ENCODE measurements at regions not wholly inside any gene's neighbourhood (a gene's known extent, or its start where the extent isn't known, plus 50 kb on each side); places are given as distances from the start of the nearest gene placed in this dataset.
"Not testable (repeated sequence)": the region's sequence is repeated elsewhere in the genome, so short reads cannot be mapped to it uniquely, and the experiment has no call there.

DNA sequence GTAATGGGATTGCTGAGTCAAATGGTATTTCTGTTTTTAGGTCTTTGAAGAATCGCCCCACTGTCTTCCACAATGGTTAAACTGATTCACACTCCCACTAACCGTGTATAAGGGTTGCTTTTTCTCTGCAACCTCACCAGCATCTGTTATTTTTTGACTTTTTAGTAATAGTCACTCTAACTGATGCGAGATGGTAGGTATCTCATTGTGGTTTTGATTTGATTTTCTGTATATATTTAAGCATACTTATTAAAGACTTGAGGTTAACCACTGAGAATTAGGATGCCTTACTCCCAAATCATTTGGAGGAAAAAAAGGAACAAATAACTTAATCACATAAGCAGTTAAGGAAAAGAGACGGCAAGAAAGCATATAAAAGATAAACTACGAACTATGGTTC lies 181.6 kb upstream of the FST start:
- Histone ChIP-seq H3K27ac (ENCODE audit: low read length) (no peak overlapping the region), H3K27me3 (ENCODE audit: control insufficient read depth, insufficient read depth, low read length) (no peaks in the 10 kb centered on the region), H3K36me3 (ENCODE audit: control insufficient read depth, insufficient read depth, low read length) (no peaks in the 10 kb centered on the region), H3K4me1 (ENCODE audit: control insufficient read depth, insufficient read depth, low read length) (no peaks in the 10 kb centered on the region), H3K4me3 (ENCODE audit: low read length) (no peak overlapping the region), H3K9me3 (replicated peaks; ENCODE audit: control insufficient read depth, low read depth, low read length) (no peaks in the 10 kb centered on the region)
- DNase-seq, result no peak
- WGBS (ENCODE audit: insufficient coverage), result no CpG with 5 or more reads among the region's 5 CpGs

DNA sequence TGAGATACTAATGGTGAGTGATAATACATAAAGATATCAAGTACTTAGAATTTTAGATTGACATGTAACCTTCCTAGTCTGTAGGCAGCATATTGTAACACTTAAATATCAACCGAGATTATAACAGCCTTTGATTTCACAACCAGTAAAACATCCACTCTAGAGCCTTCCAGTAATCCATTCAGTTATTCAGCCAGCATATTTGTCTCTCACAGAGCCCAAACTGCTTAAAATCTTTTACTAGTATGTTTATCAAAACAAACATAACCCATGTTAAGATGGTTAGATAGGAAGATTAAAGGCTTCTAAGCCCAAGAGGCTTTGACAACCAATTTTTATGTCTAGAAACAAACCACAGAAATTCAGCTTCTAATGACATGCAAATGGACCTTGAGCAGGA lies 177.9 kb upstream of the FST start:
- Histone ChIP-seq H3K27me3 (ENCODE audit: control insufficient read depth, insufficient read depth, low read length) (no peaks in the 10 kb centered on the region), H3K4me3 (ENCODE audit: low read length) (no peak overlapping the region), H3K4me1 (ENCODE audit: control insufficient read depth, insufficient read depth, low read length) (no peaks in the 10 kb centered on the region), H3K9me3 (replicated peaks; ENCODE audit: control insufficient read depth, low read depth, low read length) (no peaks in the 10 kb centered on the region), H3K36me3 (ENCODE audit: control insufficient read depth, insufficient read depth, low read length) (no peaks in the 10 kb centered on the region), H3K27ac (ENCODE audit: low read length) (no peak overlapping the region)
- DNase-seq, result peak; percentile 30
- no CpG with 5 or more reads among the region's 1 CpG for WGBS (ENCODE audit: insufficient coverage)

- no peaks in the 10 kb centered on the region for H3K4me1 ChIP-seq (ENCODE audit: control insufficient read depth, insufficient read depth, low read length)
- WGBS (ENCODE audit: insufficient coverage), result no CpG with 5 or more reads among the region's 1 CpG
- H3K36me3 ChIP-seq (ENCODE audit: control insufficient read depth, insufficient read depth, low read length), result no peaks in the 10 kb centered on the region
- H3K4me3 ChIP-seq (ENCODE audit: low read length), result no peak overlapping the region
- H3K27me3 ChIP-seq (ENCODE audit: control insufficient read depth, insufficient read depth, low read length), result no peaks in the 10 kb centered on the region
- H3K27ac ChIP-seq (ENCODE audit: low read length), result no peak overlapping the region
- DNase-seq, result no peak
- H3K9me3 ChIP-seq (replicated peaks; ENCODE audit: control insufficient read depth, low read depth, low read length), result no peaks in the 10 kb centered on the region
These were observed 177.3 kb upstream of the FST start for GRCh38 chr5:53303105-53303504.

DNA sequence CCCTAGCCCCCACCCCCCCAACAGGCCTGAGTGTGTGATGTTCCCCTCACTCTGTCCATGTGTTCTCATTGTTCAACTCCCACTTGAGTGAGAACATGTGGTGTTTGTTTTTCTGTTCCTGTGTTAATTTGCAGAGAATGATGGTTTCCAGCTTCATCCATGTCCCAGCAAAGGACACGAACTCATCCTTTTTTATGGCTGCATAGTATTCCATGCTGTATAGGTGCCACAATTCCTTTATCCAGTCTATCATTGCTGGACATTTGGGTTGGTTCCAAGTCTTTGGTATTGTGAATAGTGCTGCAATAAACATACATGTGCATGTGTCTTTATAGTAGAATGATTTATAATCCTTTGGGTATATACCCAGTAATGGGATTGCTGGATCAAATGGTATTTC lies 175.1 kb upstream of the FST start:
- not testable (repeated sequence) for H3K27me3 ChIP-seq (ENCODE audit: control insufficient read depth, insufficient read depth, low read length); H3K4me1 ChIP-seq (ENCODE audit: control insufficient read depth, insufficient read depth, low read length); H3K4me3 ChIP-seq (ENCODE audit: low read length); H3K27ac ChIP-seq (ENCODE audit: low read length); H3K36me3 ChIP-seq (ENCODE audit: control insufficient read depth, insufficient read depth, low read length); H3K9me3 ChIP-seq (replicated peaks; ENCODE audit: control insufficient read depth, low read depth, low read length); DNase-seq
- no CpG with 5 or more reads among the region's 1 CpG for WGBS (ENCODE audit: insufficient coverage)

DNA sequence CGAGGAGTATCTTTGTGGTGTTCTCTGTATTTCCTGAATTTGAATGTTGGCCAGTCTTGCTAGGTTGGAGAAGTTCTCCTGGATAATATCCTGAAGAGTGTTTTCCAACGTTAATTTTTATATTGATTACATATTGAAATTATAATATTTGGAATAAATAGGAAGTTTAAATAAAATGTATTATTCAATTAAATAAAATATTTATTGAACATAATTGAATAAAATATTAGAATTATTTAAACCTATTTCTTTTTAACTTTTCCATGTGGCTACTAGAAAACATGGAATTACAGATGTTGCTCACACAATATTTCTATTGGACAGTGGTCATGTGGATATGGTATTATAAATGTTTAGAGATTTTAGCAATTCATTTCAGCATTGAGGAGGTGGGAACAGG lies 170.8 kb upstream of the FST start:
- Histone ChIP-seq H3K27me3 (ENCODE audit: control insufficient read depth, insufficient read depth, low read length) (no peaks in the 10 kb centered on the region), H3K9me3 (replicated peaks; ENCODE audit: control insufficient read depth, low read depth, low read length) (no peaks in the 10 kb centered on the region), H3K4me3 (ENCODE audit: low read length) (no peak overlapping the region), H3K4me1 (ENCODE audit: control insufficient read depth, insufficient read depth, low read length) (no peaks in the 10 kb centered on the region), H3K36me3 (ENCODE audit: control insufficient read depth, insufficient read depth, low read length) (no peaks in the 10 kb centered on the region), H3K27ac (ENCODE audit: low read length) (no peak overlapping the region)
- WGBS (ENCODE audit: insufficient coverage), result no CpG with 5 or more reads among the region's 2 CpGs
- DNase-seq, result no peak

GRCh38 chr5:53311681-53312080 lies 168.7 kb upstream of the FST start:
- Histone ChIP-seq H3K27ac (ENCODE audit: low read length) (no peak overlapping the region), H3K4me1 (ENCODE audit: control insufficient read depth, insufficient read depth, low read length) (no peaks in the 10 kb centered on the region), H3K36me3 (ENCODE audit: control insufficient read depth, insufficient read depth, low read length) (no peaks in the 10 kb centered on the region), H3K4me3 (ENCODE audit: low read length) (no peak overlapping the region), H3K27me3 (ENCODE audit: control insufficient read depth, insufficient read depth, low read length) (no peaks in the 10 kb centered on the region), H3K9me3 (replicated peaks; ENCODE audit: control insufficient read depth, low read depth, low read length) (no peaks in the 10 kb centered on the region)
- whole genome bisulfite sequencing (ENCODE audit: insufficient coverage), result no CpG with 5 or more reads among the region's 2 CpGs
- DNase-seq, result no peak

DNA sequence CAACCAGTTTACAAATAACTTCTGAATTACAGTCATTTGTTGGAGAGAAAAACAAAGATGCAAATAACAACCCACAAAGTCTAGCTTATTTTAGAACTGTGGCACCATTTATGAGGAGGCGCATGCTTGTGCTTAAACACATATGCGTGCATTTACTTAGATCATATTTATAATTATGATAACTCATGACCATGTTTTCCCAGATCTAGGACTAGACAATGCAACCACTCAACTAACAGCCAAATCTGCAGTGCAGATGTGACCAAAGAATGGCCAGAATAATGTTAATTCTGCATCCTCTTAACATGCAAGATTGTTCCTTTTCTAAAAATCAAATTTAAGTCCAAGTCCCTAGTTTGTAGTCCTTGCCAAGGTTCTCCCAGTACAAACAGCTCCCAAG lies 167.3 kb upstream of the FST start:
- H3K4me1 ChIP-seq (ENCODE audit: control insufficient read depth, insufficient read depth, low read length), result no peaks in the 10 kb centered on the region
- no peak overlapping the region for H3K4me3 ChIP-seq (ENCODE audit: low read length)
- no peaks in the 10 kb centered on the region for H3K36me3 ChIP-seq (ENCODE audit: control insufficient read depth, insufficient read depth, low read length)
- H3K9me3 ChIP-seq (replicated peaks; ENCODE audit: control insufficient read depth, low read depth, low read length), result no peaks in the 10 kb centered on the region
- no peaks in the 10 kb centered on the region for H3K27me3 ChIP-seq (ENCODE audit: control insufficient read depth, insufficient read depth, low read length)
- peak; percentile 4 for DNase-seq
- H3K27ac ChIP-seq (ENCODE audit: low read length), result no peak overlapping the region
- no CpG with 5 or more reads among the region's 2 CpGs for WGBS (ENCODE audit: insufficient coverage)

DNA sequence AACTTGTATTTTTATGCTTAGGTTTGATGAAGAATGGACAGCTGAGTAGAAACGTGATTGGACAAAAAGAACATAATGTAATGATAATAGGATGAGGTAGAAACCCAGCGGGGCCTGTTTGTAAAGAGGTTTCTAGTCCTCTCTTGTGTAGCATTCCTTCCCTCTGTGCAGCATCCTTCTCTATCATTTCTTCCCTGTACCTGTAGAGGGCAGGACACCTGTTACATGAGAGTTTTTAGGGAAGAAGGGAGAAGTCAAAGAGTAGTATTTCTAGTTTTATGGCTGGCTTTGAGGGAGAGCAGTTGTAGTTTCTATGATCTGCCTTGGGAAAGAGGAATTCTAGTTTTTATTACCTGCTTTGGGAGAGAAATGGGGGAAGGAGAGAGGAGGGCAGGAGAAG lies 162.1 kb upstream of the FST start:
- Histone ChIP-seq H3K27ac (ENCODE audit: low read length) (no peak overlapping the region), H3K27me3 (ENCODE audit: control insufficient read depth, insufficient read depth, low read length) (no peaks in the 10 kb centered on the region), H3K36me3 (ENCODE audit: control insufficient read depth, insufficient read depth, low read length) (no peaks in the 10 kb centered on the region), H3K4me1 (ENCODE audit: control insufficient read depth, insufficient read depth, low read length) (no peaks in the 10 kb centered on the region), H3K4me3 (ENCODE audit: low read length) (no peak overlapping the region), H3K9me3 (replicated peaks; ENCODE audit: control insufficient read depth, low read depth, low read length) (no peaks in the 10 kb centered on the region)
- DNase-seq, result no peak
- no CpG with 5 or more reads among the region's 2 CpGs for WGBS (ENCODE audit: insufficient coverage)

DNA sequence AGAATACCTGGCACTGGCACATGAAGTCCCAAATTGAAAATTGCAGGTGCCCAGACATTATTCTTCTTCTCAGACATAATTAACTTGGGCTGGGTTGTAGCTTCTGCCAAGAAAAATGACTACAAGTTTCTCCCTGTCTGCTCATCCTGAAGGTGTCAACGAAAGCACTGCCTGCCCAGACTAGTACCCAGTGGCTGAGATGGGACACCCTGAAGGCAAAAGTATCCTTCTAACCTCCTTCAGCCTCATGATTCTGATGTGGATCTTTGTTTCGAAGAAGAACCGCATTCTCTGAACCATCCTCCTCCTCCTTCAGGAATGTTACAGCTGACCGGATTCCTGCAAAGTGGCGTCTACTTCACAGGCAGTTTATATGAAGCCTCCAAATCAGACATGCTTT lies 161.1 kb upstream of the FST start:
- H3K4me3 ChIP-seq (ENCODE audit: low read length), result no peak overlapping the region
- no peaks in the 10 kb centered on the region for H3K36me3 ChIP-seq (ENCODE audit: control insufficient read depth, insufficient read depth, low read length)
- H3K27me3 ChIP-seq (ENCODE audit: control insufficient read depth, insufficient read depth, low read length), result no peaks in the 10 kb centered on the region
- no peak for DNase-seq
- no peak overlapping the region for H3K27ac ChIP-seq (ENCODE audit: low read length)
- H3K9me3 ChIP-seq (replicated peaks; ENCODE audit: control insufficient read depth, low read depth, low read length), result no peaks in the 10 kb centered on the region
- no peaks in the 10 kb centered on the region for H3K4me1 ChIP-seq (ENCODE audit: control insufficient read depth, insufficient read depth, low read length)
- no CpG with 5 or more reads among the region's 5 CpGs for WGBS (ENCODE audit: insufficient coverage)

GRCh38 chr5:53321073-53321472 lies 159.4 kb upstream of the FST start:
- Histone ChIP-seq H3K4me1 (ENCODE audit: control insufficient read depth, insufficient read depth, low read length) (no peaks in the 10 kb centered on the region), H3K9me3 (replicated peaks; ENCODE audit: control insufficient read depth, low read depth, low read length) (no peaks in the 10 kb centered on the region), H3K27ac (ENCODE audit: low read length) (no peak overlapping the region), H3K4me3 (ENCODE audit: low read length) (no peak overlapping the region), H3K36me3 (ENCODE audit: control insufficient read depth, insufficient read depth, low read length) (no peaks in the 10 kb centered on the region), H3K27me3 (ENCODE audit: control insufficient read depth, insufficient read depth, low read length) (no peaks in the 10 kb centered on the region)
- no CpG with 5 or more reads among the region's 1 CpG for WGBS (ENCODE audit: insufficient coverage)
- DNase-seq, result no peak

DNA sequence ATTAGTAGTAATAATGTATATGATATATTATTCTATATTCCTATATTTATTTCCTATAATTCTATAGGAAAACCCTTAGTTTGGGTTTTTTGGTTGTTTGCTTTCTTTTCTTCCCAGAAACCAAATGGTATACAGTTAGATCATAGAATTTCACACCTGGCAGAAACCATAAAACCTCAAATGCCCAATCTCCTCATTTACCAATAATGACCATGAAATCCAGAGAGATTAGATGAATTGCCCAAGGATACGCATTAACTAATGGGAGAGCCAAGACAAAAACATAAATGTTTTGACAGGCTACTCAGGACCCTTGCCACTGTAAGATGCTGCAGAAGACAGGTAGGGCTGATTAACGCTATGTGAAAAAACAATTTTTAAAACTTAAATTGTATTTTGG lies 158.7 kb upstream of the FST start:
- Histone ChIP-seq H3K4me3 (ENCODE audit: low read length) (no peak overlapping the region), H3K27me3 (ENCODE audit: control insufficient read depth, insufficient read depth, low read length) (no peaks in the 10 kb centered on the region), H3K36me3 (ENCODE audit: control insufficient read depth, insufficient read depth, low read length) (no peaks in the 10 kb centered on the region), H3K9me3 (replicated peaks; ENCODE audit: control insufficient read depth, low read depth, low read length) (no peaks in the 10 kb centered on the region), H3K4me1 (ENCODE audit: control insufficient read depth, insufficient read depth, low read length) (no peaks in the 10 kb centered on the region), H3K27ac (ENCODE audit: low read length) (no peak overlapping the region)
- DNase-seq, result no peak
- no CpG with 5 or more reads among the region's 2 CpGs for WGBS (ENCODE audit: insufficient coverage)
